HG03571 (cell line): ENCODE measurements at regions not wholly inside any gene's neighbourhood (a gene's known extent, or its start where the extent isn't known, plus 50 kb on each side); places are given as distances from the start of the nearest gene placed in this dataset.
A peak's percentile ranks its signal among the peaks of the same experiment; 100 is the strongest.
"Not testable (repeated sequence)": the region's sequence is repeated elsewhere in the genome, so short reads cannot be mapped to it uniquely, and the experiment has no call there.

Experiments used
- ATAC-seq: cut with Tn5 transposase; IDR thresholded peaks from one replicate; pipeline ENCODE4 v1.9.1; 2021; ENCODE audit not compliant: unreplicated experiment

DNA sequence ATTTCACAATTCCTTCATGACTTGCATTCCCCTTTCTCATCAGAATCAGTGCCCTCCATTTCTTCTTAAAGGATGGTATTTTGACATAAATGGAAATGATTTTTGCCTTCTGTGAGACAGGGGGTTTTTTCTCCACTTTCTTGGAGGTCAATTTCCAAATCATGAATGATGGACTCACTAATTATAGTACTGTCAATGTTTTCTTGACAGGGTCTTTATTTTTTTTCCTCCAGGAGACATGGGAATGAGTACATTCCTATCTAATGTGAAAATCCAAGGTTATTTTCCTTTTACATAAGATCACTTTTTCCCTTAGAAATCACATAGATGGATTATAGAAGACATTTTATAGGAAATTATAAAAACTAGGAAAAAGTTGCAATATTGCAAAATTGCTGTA is 141.7 kb downstream of the SPATA31A6 start:
- ATAC-seq: not testable (repeated sequence)

DNA sequence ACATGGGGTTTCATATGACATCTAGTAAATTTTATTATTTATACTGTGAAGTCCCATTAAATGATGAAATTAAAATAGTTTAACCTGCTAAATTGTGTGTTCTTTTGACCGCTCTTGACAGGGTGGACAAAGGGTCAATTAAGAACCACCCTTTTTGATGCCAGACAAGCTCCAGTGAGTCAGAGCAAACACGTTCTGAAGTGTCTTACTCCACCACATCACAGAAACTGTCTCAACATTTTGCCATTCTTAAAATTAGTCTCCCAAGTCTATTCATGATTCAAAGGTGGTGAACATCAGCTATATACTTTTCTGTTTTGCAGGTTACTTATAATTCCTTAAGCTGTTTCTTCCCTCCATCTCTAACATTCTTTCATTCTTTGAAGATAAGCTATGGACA is 142.1 kb downstream of the SPATA31A6 start:
- ATAC-seq: not testable (repeated sequence)

DNA sequence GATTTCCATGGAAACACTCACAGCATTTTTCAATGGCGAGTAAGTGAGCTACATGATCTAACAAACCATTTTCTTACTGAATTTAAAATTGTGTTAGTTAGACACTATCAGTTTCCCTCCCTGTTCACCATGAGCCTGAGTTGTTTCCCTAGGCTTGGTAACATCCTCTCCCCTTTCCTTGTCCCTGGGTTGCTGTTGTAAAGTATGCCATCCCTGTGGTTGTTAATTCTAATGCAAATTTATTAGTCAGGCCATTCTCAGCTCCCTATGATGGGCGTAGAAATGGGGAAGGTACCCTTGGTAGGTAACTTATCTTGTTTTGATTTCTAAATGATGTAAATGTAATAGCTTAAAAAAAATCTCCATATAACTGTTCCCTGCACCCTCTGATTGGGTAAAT is 143.0 kb downstream of the SPATA31A6 start:
- ATAC-seq: not testable (repeated sequence)

DNA sequence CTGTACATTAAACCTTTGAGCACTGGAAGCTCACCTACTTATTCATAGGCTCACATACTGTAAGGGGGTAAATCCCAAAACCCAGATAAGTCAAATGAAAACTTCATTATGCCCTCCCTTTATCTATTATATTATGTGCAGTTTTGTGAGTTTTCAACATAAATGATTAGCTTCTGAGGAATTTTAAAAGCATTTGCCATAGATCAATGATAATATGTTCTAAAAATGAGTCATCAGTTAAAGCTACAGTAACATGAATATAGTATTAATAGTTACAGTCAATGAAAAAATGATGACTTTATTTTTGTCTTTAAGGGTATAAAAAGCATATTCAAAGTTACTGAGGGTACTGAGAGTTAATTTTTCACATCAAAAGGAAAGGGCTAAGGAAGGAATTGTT is 151.9 kb downstream of the SPATA31A6 start:
- not testable (repeated sequence) for ATAC-seq

DNA sequence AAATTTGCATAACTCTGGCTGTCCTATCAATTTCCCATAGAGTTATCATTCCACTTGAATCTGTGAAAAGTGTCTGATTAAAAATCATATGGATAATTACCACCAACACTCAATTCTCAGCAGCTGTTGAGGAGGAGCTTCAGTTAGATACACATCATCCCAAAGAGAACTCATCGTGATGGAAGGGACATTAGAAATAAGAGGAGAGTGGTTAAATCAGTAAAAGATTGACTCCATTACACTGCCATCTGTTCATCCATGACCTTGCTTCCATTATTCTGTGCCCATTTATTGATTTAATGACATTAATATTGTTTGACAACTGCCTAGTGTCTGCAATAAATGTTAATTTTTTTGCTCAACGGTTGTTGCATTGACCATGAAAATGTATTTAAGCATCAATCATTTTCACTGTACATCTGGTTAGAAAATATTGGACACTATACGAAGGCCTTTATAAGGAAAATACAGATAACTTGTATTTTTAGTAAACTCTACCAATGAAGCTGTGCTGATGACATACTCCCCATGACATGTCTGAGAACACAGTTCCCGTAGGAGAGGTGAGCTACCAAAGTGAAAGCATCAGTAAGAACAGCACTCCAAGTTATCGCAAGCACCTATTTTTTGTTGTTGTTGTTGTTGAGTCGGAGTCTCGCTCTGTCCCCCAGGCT is 152.7 kb downstream of the SPATA31A6 start:
- not testable (repeated sequence) for ATAC-seq

DNA sequence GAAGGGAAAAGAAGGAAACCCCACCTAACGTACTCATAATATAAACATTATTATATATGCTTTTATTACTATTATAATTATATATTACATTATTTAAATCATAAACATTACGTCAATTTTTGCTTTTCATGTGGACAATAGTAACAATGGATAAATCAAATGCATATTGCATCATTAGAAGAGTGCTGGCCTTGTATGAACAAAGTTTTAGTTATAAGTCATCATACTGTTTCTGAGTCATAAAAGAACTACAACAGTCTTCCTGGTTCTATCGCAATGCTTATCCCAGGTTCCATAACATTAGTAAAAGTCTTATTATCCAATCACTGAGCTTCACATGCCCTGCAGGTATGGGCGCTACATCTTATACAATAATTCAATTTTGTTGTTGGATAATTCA is 154.8 kb downstream of the SPATA31A6 start:
- not testable (repeated sequence) for ATAC-seq

DNA sequence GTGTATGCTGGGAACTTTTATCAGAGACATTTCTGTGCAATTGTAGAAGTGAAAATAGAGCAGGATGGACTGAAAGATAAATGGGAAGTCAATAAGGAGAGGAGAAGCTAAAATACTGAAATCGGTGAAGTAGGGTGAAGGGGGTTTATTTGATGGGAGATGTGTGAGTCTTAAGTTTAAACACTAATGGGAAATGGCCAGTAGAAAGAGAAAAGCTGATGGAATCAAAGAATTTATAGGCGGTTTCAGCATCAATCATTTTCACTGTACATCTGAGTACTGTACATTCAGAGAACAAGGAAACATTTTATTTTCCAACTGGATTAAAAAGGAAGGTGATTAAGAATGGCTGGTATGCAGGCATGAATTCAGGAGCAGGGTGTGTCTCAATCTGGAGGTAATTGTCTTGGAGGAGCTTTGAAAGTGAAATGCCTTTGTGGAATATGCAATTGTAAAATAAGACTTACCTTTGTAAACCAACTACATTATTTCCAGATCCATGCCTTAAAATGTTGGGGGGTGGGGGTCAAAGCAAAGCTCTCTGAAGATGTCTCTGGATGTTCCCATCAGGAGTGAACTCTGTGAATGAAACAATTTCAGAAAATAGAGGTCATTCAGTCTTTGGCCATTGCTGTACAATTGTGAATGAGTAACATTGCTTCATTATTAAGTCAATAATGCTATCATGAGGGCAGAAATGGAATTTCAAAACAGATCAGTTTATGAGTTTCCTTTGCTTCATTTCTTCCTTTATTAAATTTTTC is 156.4 kb downstream of the SPATA31A6 start:
- not testable (repeated sequence) for ATAC-seq

DNA sequence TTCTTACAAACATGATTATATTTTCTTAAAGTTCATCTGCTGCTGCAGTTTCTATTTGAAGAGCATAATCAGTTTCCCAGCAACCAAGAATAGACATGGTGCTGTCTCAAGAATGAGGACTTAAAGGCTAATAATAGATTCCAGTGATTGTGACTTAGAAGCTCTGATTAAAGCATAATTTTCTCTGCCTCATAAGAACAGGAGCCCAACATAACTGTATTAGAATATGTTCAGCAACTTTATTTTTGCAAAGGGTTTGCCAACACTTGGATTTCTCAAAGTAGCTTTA is 156.9 kb downstream of the SPATA31A6 start:
- ATAC-seq: not testable (repeated sequence)

DNA sequence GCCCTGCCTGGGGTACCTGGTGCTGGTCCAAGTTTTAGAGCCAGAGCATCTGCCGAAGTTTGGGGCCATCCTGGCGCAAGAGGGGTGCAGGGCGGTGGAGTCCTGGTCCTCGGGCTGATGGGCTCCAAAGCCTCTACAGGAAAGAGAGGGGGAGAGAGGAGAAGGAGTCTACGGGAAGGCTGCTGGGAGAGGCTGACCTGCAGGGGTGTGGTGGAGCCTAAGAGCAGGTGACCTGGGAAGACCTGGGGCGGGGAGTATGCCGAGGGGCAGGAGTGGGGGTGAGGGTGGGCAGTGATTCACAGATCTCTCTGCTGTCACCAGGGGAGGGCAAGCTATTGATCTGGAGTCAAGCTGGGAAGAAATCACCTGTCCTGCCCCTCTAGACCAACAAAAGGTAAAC is 158.4 kb downstream of the SPATA31A6 start:
- not testable (repeated sequence) for ATAC-seq

DNA sequence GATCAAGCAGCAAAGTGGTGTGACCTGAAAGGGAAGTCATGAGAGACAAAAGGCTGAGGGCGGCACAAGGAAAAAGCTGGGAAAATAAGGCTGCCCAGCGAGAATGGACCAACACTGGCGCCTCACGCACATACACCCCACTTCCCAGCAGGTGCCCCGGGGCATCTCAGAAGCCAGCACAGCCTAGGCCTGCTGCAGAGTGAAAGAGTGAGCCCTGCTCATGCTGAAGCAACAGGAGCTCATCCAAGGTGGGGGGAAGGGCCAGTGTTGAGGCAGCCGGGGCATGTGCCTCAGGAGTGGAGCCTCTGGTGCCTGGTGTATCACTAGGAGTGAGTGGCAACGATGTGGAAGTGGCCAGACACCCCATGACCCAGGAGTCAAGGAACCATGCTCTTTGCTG is 158.8 kb downstream of the SPATA31A6 start:
- ATAC-seq: not testable (repeated sequence)

DNA sequence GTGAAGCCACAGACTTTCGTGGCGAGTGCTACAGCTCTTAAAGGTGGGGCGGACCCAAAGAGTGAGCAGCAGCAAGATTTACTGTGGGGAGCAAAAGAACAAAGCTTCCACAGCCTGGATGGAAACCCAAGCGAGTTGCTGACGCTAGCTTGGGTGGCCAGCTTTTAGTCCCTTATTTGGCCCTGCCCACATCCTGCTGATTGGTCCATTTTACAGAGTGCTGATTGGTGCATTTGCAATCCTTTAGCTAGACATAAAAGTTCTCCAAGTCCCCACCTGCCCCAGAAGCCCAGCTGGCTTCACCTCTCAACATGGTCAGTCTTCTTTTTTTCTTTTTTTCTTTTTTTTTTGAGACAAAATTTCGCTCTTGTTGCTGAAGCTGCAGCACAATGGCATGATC is 161.0 kb downstream of the SPATA31A6 start:
- ATAC-seq: not testable (repeated sequence)

DNA sequence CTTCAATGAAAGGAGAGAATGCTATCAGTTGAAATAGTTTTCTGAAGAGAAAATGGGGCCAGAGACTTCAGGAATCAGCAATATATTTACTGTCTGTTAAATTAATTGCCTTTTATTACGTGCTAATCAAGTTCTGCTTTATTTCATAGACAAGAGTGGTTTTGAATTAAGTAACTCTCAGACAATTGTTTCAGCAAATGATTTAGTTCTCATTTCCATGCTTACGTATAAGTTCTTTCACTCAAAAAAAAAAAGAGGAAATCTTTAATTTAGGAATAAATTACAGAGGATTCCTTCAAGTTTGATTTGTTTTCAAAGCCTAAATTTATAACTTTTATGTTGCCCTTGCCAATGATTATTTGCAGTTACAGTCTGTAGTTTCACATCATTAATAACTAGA is 163.5 kb downstream of the SPATA31A6 start:
- not testable (repeated sequence) for ATAC-seq

DNA sequence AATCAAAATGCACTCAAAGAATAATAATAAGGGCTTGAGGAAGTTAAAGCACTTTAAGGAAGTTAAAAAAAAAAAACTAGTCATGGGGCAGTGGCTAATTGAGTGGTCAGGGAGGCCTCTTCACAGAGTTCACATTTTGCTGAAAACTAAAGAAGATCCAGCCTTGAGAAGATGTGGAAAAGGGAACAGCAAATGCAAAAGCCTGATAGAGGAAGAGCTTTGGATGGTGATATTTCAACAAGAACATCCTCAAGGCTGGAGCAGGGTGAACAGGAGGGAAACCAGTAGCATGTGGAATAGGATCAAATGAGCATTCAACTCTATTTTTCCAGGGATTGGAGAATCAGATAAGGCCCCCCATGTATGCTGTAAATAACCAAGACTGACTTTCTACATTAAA is 165.7 kb downstream of the SPATA31A6 start:
- ATAC-seq: not testable (repeated sequence)

DNA sequence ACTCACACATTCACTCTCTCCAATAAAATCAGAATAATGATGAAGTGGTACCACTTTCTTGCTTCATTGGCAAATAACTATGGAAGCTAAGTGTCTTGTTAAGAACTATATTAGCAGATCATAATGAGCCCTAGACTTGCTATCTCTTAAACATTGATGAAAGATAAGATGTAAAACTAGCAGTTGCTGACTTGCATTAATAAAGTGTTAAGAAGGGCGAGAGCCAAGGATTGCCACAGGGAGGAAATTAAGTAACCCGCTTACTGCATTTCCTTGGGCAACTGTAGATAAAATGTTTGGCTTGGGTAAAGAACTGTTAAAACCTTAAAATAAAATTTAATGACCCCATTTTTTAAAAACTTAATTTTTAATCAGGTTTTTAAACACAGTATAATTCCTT is 167.0 kb downstream of the SPATA31A6 start:
- not testable (repeated sequence) for ATAC-seq

DNA sequence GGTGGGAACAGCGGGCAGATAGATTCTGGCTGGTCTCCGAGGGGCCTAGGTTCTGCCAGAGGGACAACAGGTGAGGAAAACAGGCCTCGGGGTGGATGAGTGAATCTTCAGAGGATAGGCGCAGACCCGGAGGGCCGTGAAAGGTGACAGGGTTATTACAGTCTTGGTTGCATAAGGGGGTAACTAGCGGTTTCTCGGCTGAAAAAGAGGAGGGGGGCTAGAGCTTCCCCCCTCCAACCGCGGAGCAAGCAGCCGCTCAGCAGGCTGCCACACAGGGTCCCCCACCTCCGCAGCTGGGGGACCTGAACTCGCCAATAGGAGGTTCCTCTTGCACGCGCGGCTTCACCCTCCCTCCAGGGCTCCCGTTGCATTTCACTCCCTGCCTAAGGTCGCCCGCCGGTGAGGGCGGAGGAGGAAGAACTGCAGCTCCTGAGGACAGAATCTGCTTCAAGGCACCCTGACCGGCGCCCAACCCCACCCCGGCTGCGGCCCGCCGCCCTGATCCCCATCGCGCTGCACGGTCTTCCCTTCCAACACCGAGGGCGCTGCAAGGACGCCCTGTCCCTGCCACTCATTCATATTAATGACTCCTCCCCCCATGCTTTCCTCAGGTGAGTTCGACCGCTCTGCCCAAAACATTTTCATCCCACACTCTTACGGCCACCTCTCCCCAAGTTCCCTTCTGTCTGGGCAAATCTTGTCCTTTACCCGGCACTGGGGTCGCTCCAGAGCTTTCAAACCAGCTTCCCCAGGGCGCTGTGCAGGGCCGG is 174.3 kb downstream of the SPATA31A6 start:
- ATAC-seq: not testable (repeated sequence)

DNA sequence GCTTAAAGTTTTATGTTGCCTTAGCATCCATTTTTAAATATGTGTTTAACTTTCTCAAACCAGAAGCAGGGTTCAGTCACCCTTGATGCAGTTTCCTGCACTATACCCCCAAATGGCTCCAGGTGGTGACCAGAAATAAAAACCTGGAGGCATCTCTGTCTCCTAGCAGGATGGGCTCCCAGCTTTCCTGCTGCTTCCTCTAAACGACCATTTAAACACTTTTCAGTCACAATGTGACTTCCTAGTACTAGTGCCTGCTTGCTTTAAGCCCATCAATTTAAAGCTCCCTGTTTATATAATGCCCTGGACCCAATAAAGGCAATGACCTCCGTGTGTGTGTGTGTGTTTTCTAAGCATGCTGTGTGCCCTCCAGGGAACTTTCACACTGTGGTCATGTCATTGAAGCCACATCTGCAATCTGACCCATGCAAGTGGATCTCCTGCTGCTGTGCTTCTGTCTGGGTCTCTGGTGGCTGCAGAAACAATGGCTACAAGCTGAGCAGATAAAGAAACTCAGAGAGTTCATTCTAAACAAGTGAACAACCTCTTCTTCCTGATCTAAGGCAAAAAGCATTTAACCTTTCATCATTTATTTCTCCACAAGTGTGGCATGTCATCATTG is 175.3 kb downstream of the SPATA31A6 start:
- not testable (repeated sequence) for ATAC-seq

DNA sequence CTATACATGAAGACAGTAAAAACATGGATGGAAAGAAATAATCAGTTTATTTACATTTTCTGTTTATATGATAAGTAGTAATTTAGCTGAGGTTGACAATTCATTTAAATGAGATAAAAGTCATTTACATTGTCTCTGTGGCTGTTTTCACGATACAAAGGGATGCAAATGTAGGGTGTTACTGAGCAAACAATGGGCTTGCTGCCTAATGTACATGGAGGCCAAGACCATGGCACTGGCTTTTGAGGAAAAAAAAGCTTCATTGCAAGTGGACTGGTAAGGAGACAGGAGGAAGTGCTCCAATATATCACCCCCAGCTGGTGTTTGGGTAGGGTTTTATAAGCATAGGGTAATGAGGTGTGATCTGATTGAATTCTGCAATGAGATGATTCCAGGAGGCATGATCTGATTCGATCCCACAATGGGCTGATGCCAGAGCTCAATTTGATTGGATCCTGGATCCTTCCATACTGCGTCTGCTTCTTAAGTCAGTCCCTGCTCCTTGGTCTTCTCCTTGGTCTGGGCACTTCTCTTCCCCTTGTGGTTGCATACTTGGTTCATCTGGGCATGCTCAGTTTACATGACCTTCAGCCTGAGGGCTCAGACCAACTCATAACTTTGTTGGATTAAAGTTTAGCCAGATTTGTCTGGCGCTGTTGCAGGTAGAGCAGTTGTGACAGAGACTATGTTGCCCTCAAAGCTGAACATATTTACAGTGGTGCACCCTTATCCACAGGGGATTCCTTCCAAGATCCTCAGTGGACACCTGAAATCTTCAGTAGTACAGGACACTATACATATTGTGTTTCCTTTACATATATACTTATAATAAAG is 181.2 kb downstream of the SPATA31A6 start:
- ATAC-seq: not testable (repeated sequence)

DNA sequence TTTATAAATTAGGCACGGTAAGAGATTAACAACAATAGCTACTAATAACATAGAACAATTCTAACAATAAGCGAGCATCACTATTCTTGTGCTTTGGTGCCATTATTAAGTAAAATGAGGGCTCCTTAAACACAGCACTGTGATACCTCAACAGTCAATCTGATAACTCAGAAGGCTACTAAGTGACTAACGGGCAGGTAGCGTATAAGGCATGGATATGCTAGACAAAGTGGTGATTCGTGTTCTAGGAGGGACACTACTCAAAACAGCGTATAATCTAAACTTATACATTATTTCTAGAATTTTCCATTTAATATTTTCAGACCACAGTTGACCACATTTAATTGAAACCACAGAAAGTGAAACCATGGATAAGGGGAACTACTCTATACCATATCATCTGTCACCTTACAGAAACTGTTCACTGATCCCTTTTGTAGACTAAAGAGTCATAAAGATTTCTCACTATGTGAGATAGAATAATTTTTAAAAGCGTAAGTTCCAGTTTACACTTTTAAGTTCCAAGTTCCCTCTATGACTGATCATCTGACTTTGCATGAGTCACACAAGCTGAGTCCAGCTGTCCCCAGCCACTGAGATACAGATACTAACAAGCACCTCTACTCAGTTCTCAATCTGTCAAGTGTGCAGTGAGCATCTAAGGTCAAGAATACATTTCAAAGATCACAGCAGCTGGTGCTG is 181.9 kb downstream of the SPATA31A6 start:
- peak; percentile 79 for ATAC-seq

DNA sequence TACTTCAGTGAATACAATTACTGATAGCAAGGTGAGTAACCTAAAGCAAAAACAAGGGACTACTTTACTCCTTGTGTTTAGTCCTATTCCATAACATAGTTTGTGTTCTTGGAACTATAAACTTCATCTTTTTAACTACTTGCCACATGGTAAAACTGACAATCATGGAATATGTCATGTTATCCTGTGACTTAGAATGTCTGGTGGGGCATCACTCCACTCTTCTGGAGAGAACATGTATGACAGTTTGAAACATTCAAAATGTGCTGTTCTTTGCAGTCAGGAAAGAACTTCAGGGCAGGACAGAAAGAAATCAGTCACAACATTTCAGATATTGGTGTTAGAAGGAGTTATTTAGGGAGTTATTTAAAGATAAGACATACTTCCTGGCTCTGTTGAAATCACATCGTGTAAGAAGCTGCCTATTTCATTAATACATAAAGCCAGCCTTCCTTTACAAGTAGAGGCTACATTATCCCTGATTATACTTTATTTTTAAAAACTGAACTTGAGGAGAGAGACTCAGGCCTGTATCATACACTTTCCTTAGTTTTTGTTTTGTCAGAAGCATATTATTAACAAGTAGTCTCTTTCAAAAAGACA is 184.9 kb downstream of the SPATA31A6 start:
- not testable (repeated sequence) for ATAC-seq
